OCI-LY7 (cell line): ENCODE measurements at regions not wholly inside any gene's neighbourhood (a gene's known extent, or its start where the extent isn't known, plus 50 kb on each side); places are given as distances from the start of the nearest gene placed in this dataset.

Source experiments
- BruUV-seq: library from RNA; stranded (reverse); fragments of 400-500 nt; replicated peaks from 2 replicates; lab custom pipeline; 2021; lab: Mats Ljungman, UMichigan
- CTCF ChIA-PET: fragments of 300-600 bp; sonication (Branson Sonifier 250); formaldehyde crosslinking; loops from one replicate; lab custom pipeline; 2022; ENCODE audit warnings: antibody characterized with exemption; ENCODE audit not compliant: unreplicated experiment; lab: Charles Lee
- POLR2A ChIA-PET: fragments of 300-600 bp; sonication (Branson Sonifier 250); formaldehyde crosslinking; loops from one replicate; lab custom pipeline; 2022; ENCODE audit warnings: antibody characterized with exemption; lab: Charles Lee
- DNase-seq: peaks from one replicate; pipeline ENCODE4 v3.0.0-alpha.2; 2015; ENCODE audit warnings: low spot score
- H2AFZ ChIP-seq: fragments of 200-600 bp; sonication (generic), shearing (Covaris generic); 2 replicates; pipeline ENCODE4 v1.6.1; 2014; ENCODE audit warnings: mild to moderate bottlenecking, antibody characterized with exemption, low read length, moderate library complexity
- H3K27ac ChIP-seq: fragments of 200-600 bp; sonication (generic); 2 replicates; pipeline ENCODE4 v1.5.1; 2014; ENCODE audit warnings: mixed run types, low read depth, mild to moderate bottlenecking, moderate library complexity, low read length, inconsistent platforms; ENCODE audit not compliant: poor library complexity, severe bottlenecking
- H3K36me3 ChIP-seq: fragments of 200-600 bp; sonication (generic); 2 replicates; pipeline ENCODE4 v1.6.1; 2014; ENCODE audit warnings: mild to moderate bottlenecking, antibody characterized with exemption, low read length, moderate library complexity, mixed read lengths; ENCODE audit not compliant: insufficient read depth
- H3K4me1 ChIP-seq: fragments of 200-600 bp; sonication (generic); 2 replicates; pipeline ENCODE4 v1.5.1; 2014; ENCODE audit warnings: mild to moderate bottlenecking, low read length; ENCODE audit not compliant: insufficient read depth, poor library complexity, severe bottlenecking
- H3K4me2 ChIP-seq: fragments of 200-600 bp; sonication (generic); 2 replicates; pipeline ENCODE4 v1.6.1; 2014; ENCODE audit warnings: mild to moderate bottlenecking, low read length
- H3K4me3 ChIP-seq: fragments of 200-600 bp; sonication (generic); 2 replicates; pipeline ENCODE4 v1.5.1; 2014; ENCODE audit warnings: mild to moderate bottlenecking, low read depth, low read length; ENCODE audit not compliant: poor library complexity, severe bottlenecking
- H3K79me2 ChIP-seq: fragments of 200-600 bp; sonication (generic); 2 replicates; pipeline ENCODE4 v1.6.1; 2016; ENCODE audit warnings: low read depth, mild to moderate bottlenecking, low read length, moderate library complexity, mixed read lengths; ENCODE audit not compliant: insufficient read depth
- H3K9me2 ChIP-seq: fragments of 200-600 bp; sonication (generic); 2 replicates; pipeline ENCODE4 v1.6.1; 2016; ENCODE audit warnings: mild to moderate bottlenecking, low read length, mixed read lengths; ENCODE audit not compliant: insufficient read depth
- H3K9me3 ChIP-seq: fragments of 200-600 bp; sonication (generic); 2 replicates; pipeline ENCODE4 v1.6.1; 2014; ENCODE audit warnings: mild to moderate bottlenecking, mixed run types, low read length, mixed read lengths
- H4K20me1 ChIP-seq: fragments of 200-600 bp; sonication (generic); 2 replicates; pipeline ENCODE4 v1.6.1; 2014; ENCODE audit warnings: mild to moderate bottlenecking, antibody characterized with exemption, low read length, moderate library complexity, mixed read lengths; ENCODE audit not compliant: insufficient read depth
- CTCF ChIP-seq: fragments of 200-600 bp; sonication (generic); conservative IDR thresholded peaks from 2 replicates; pipeline ENCODE4 v1.5.1; 2014; ENCODE audit warnings: mild to moderate bottlenecking, antibody characterized with exemption, low read length, moderate library complexity, mixed read lengths
- EZH2phosphoT487 ChIP-seq: fragments of 200-600 bp; sonication (generic); IDR thresholded peaks from 2 replicates; pipeline ENCODE4 v1.6.1; 2018; ENCODE audit warnings: low read depth, borderline replicate concordance, mild to moderate bottlenecking, mixed run types, antibody characterized with exemption, low read length, moderate library complexity, mixed read lengths
- intact Hi-C: fragments of 100-400 bp; cut with micrococcal nuclease; formaldehyde crosslinking; loops from one replicate; pipeline ENCODE4 v1.10.0; 2022; ENCODE audit not compliant: unreplicated experiment

- Histone ChIP-seq H3K9me2 (no peaks in the 10 kb centered on the region), H3K36me3 (no peaks in the 10 kb centered on the region), H3K4me2 (no peak overlapping the region), H3K4me3 (no peak overlapping the region), H4K20me1 (no peaks in the 10 kb centered on the region), H3K4me1 (no peaks in the 10 kb centered on the region), H3K9me3 (no peaks in the 10 kb centered on the region), H2AFZ (no peak overlapping the region), H3K79me2 (no peaks in the 10 kb centered on the region), H3K27ac (no peak overlapping the region)
- BruUV-seq, result no TSS peak
- TF ChIP-seq CTCF, result no peak
- no peak for TF ChIP-seq EZH2phosphoT487
- intact Hi-C loops, result no loop called here
- ChIA-PET CTCF (no interaction called here), POLR2A (interaction anchor here (1.2 kb wide), 1 partner anchor 9 kb away, joined by 3 read pairs; no protein-coding TSS in a partner anchor)
- DNase-seq, result no peak
These were observed 472.9 kb downstream of the DIPK2A start for GRCh38 chr3:144444546-144444945.

- Histone ChIP-seq H3K4me3 (no peak overlapping the region), H3K9me2 (no peaks in the 10 kb centered on the region), H2AFZ (no peak overlapping the region), H4K20me1 (no peaks in the 10 kb centered on the region), H3K9me3 (no peaks in the 10 kb centered on the region), H3K36me3 (no peaks in the 10 kb centered on the region), H3K79me2 (no peaks in the 10 kb centered on the region), H3K4me2 (no peak overlapping the region), H3K4me1 (no peaks in the 10 kb centered on the region), H3K27ac (no peak overlapping the region)
- DNase-seq, result no peak
- intact Hi-C loops, result no loop called here
- ChIA-PET CTCF (no interaction called here), POLR2A (no interaction called here)
- TF ChIP-seq EZH2phosphoT487 (no peak), CTCF (no peak)
- BruUV-seq, result no TSS peak
These were observed 484.3 kb downstream of the DIPK2A start for GRCh38 chr3:144455841-144456440.

GRCh38 chr3:144457758-144458157, 486.1 kb downstream of the DIPK2A start:
- no peak overlapping the region for H3K4me3 ChIP-seq
- H3K4me1 ChIP-seq, result no peaks in the 10 kb centered on the region
- TF ChIP-seq EZH2phosphoT487 (no peak), CTCF (no peak)
- no peak for DNase-seq
- no peaks in the 10 kb centered on the region for H3K79me2 ChIP-seq
- H4K20me1 ChIP-seq, result no peaks in the 10 kb centered on the region
- no peaks in the 10 kb centered on the region for H3K9me2 ChIP-seq
- intact Hi-C loops, result no loop called here
- no peak overlapping the region for H3K4me2 ChIP-seq
- no peaks in the 10 kb centered on the region for H3K9me3 ChIP-seq
- no peak overlapping the region for H3K27ac ChIP-seq
- ChIA-PET CTCF (no interaction called here), POLR2A (interaction anchor here (0.7 kb wide), 1 partner anchor 592 kb away, joined by 3 read pairs; no protein-coding TSS in a partner anchor)
- no peaks in the 10 kb centered on the region for H3K36me3 ChIP-seq
- H2AFZ ChIP-seq, result no peak overlapping the region
- no TSS peak for BruUV-seq
